ENCODE measurements at regions not wholly inside any gene's neighbourhood (a gene's known extent, or its start where the extent isn't known, plus 50 kb on each side); places are given as distances from the start of the nearest gene placed in this dataset.
"Not testable (repeated sequence)": the region's sequence is repeated elsewhere in the genome, so short reads cannot be mapped to it uniquely, and the experiment has no call there.

- intact Hi-C loops (cut with micrococcal nuclease) = no loop called here
Observed at GRCh38 chr6:74510878-74511277, 695.0 kb downstream of the COL12A1 start.

GRCh38 chr6:74507649-74508048 is 698.2 kb downstream of the COL12A1 start:
- intact Hi-C loops (cut with micrococcal nuclease) = no loop called here

GRCh38 chr6:74505391-74505790 is 700.5 kb downstream of the COL12A1 start:
- intact Hi-C loops (cut with micrococcal nuclease) = no loop called here

- intact Hi-C loops (cut with micrococcal nuclease) = no loop called here
Observed at GRCh38 chr6:74504941-74505340, 700.9 kb downstream of the COL12A1 start.

GRCh38 chr6:74492587-74492986 is 713.3 kb downstream of the COL12A1 start:
- intact Hi-C loops (cut with micrococcal nuclease) = no loop called here

GRCh38 chr6:74491844-74492374 is 713.9 kb downstream of the COL12A1 start:
- intact Hi-C loops (cut with micrococcal nuclease) = no loop called here

- intact Hi-C loops (cut with micrococcal nuclease) = not testable (repeated sequence)
Observed at GRCh38 chr6:74488726-74489125, 717.1 kb downstream of the COL12A1 start.

- intact Hi-C loops (cut with micrococcal nuclease) = no loop called here
Observed at GRCh38 chr6:74482180-74482579, 723.7 kb downstream of the COL12A1 start.

- intact Hi-C loops (cut with micrococcal nuclease) = no loop called here
Observed at GRCh38 chr6:74480561-74480960, 725.3 kb downstream of the COL12A1 start.

- intact Hi-C loops (cut with micrococcal nuclease) = no loop called here
Observed at GRCh38 chr6:74479960-74480359, 725.9 kb downstream of the COL12A1 start.

- intact Hi-C loops (cut with micrococcal nuclease) = no loop called here
Observed at GRCh38 chr6:74479420-74479819, 726.4 kb downstream of the COL12A1 start.

- intact Hi-C loops (cut with micrococcal nuclease) = not testable (repeated sequence)
Observed at GRCh38 chr6:74474046-74474445, 731.8 kb downstream of the COL12A1 start.

- intact Hi-C loops (cut with micrococcal nuclease) = not testable (repeated sequence)
Observed at GRCh38 chr6:74468552-74468951, 737.3 kb downstream of the COL12A1 start.

- intact Hi-C loops (cut with micrococcal nuclease) = no loop called here
Observed at GRCh38 chr6:74467533-74468215, 738.2 kb downstream of the COL12A1 start.

GRCh38 chr6:74466572-74466971 is 739.3 kb downstream of the COL12A1 start:
- intact Hi-C loops (cut with micrococcal nuclease) = no loop called here

GRCh38 chr6:74459260-74459659 is 746.6 kb downstream of the COL12A1 start:
- intact Hi-C loops (cut with micrococcal nuclease) = no loop called here

- intact Hi-C loops (cut with micrococcal nuclease) = no loop called here
Observed at GRCh38 chr6:74458536-74458935, 747.3 kb downstream of the COL12A1 start.

GRCh38 chr6:74455786-74456185 is 750.1 kb downstream of the COL12A1 start:
- intact Hi-C loops (cut with micrococcal nuclease) = no loop called here

GRCh38 chr6:74451953-74452352 is 753.9 kb downstream of the COL12A1 start:
- intact Hi-C loops (cut with micrococcal nuclease) = no loop called here

- intact Hi-C loops (cut with micrococcal nuclease) = no loop called here
Observed at GRCh38 chr6:74448850-74449249, 752.8 kb downstream of the CD109 start.

GRCh38 chr6:74447013-74447412 is 751.0 kb downstream of the CD109 start:
- intact Hi-C loops (cut with micrococcal nuclease) = no loop called here

GRCh38 chr6:74439123-74439811 is 743.3 kb downstream of the CD109 start:
- intact Hi-C loops (cut with micrococcal nuclease) = no loop called here

- intact Hi-C loops (cut with micrococcal nuclease) = not testable (repeated sequence)
Observed at GRCh38 chr6:74438395-74438794, 742.4 kb downstream of the CD109 start.

Measured in T-helper 2 cell treated with Interferon-gamma antibody and Interleukin-4, amounts not matched to agents 100 ng/mL and 5 ng/mL, for 36 hours (primary cell).